Breast epithelium (tissue), 3 donors: ENCODE measurements at regions not wholly inside any gene's neighbourhood (a gene's known extent, or its start where the extent isn't known, plus 50 kb on each side); places are given as distances from the start of the nearest gene placed in this dataset.

Experiments
- CTCF ChIP-seq, 3 donors: fragments of 450-650 bp; IDR thresholded peaks; one replicate each; pipeline ENCODE4 v1.5.1; 2016 to 2017; ENCODE audit warnings: antibody characterized with exemption in 3 of 3, mild to moderate bottlenecking in 3 of 3, moderate library complexity in 3 of 3
- POLR2A ChIP-seq: fragments of 450-650 bp; IDR thresholded peaks from one replicate; pipeline ENCODE4 v1.6.1; 2016; ENCODE audit warnings: antibody characterized with exemption, mild to moderate bottlenecking, moderate library complexity

GRCh38 chr6:40054186-40054585 is 119.9 kb upstream of the MOCS1 start:
- TF ChIP-seq CTCF (IDR thresholded peaks at IDR 0.05) (no peak), POLR2A (no peak)
